ENCODE measurements at regions not wholly inside any gene's neighbourhood (a gene's known extent, or its start where the extent isn't known, plus 50 kb on each side); places are given as distances from the start of the nearest gene placed in this dataset.
A peak's percentile ranks its signal among the peaks of the same experiment; 100 is the strongest.

GRCh38 chr6:91273729-91274128, 686.9 kb upstream of the MAP3K7 start:
- Histone ChIP-seq H3K27me3 (ENCODE audit: low read depth, low read length) (no peaks in the 10 kb centered on the region), H3K4me1 (ENCODE audit: control insufficient read depth in 1 of 2, insufficient read depth in 2 of 2, low read length in 2 of 2) (no peaks in the 10 kb centered on the region), H3K4me3 (ENCODE audit: low read depth in 1 of 2, low read length in 2 of 2) (no peak overlapping the region), H3K36me3 (ENCODE audit: control insufficient read depth in 1 of 2, insufficient read depth in 2 of 2, low read length in 2 of 2) (no peaks in the 10 kb centered on the region), H3K27ac (ENCODE audit: low read length) (no peak overlapping the region), H3K9me3 (ENCODE audit: control insufficient read depth in 1 of 2, low read length in 2 of 2) (no peaks in the 10 kb centered on the region)

GRCh38 chr6:91271807-91272206, 684.9 kb upstream of the MAP3K7 start:
- Histone ChIP-seq H3K4me1 (ENCODE audit: control insufficient read depth in 1 of 2, insufficient read depth in 2 of 2, low read length in 2 of 2) (no peaks in the 10 kb centered on the region), H3K27me3 (ENCODE audit: low read depth, low read length) (no peaks in the 10 kb centered on the region), H3K4me3 (ENCODE audit: low read depth in 1 of 2, low read length in 2 of 2) (no peak overlapping the region), H3K9me3 (ENCODE audit: control insufficient read depth in 1 of 2, low read length in 2 of 2) (no peaks in the 10 kb centered on the region), H3K36me3 (ENCODE audit: control insufficient read depth in 1 of 2, insufficient read depth in 2 of 2, low read length in 2 of 2) (no peaks in the 10 kb centered on the region), H3K27ac (ENCODE audit: low read length) (no peak overlapping the region)

DNA sequence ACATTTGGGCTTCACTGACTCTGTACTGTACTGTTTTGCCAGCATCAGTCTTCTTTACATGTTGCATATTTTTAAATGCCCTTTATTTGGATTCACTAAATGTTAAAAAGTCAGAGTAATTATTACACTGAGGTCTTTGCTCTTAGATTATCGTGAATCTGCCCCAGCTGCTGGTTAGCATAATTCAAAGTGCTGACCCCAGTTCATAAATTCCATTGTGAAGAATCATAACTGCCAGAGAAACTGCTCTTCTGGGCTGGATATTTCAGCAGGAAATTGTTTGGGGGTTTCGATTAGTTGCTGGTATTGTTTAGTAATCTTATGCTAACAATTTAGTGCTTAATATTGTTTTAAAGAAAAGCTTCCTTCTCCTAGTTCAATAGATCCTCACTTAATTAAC, 682.1 kb upstream of the MAP3K7 start:
- Histone ChIP-seq H3K27me3 (ENCODE audit: low read depth, low read length) (no peaks in the 10 kb centered on the region), H3K36me3 (ENCODE audit: control insufficient read depth in 1 of 2, insufficient read depth in 2 of 2, low read length in 2 of 2) (no peaks in the 10 kb centered on the region), H3K27ac (ENCODE audit: low read length) (no peak overlapping the region), H3K4me1 (ENCODE audit: control insufficient read depth in 1 of 2, insufficient read depth in 2 of 2, low read length in 2 of 2) (no peaks in the 10 kb centered on the region), H3K9me3 (ENCODE audit: control insufficient read depth in 1 of 2, low read length in 2 of 2) (no peaks in the 10 kb centered on the region), H3K4me3 (ENCODE audit: low read depth in 1 of 2, low read length in 2 of 2) (no peak overlapping the region)

GRCh38 chr6:91267246-91267645, 680.4 kb upstream of the MAP3K7 start:
- H3K9me3 ChIP-seq (ENCODE audit: control insufficient read depth in 1 of 2, low read length in 2 of 2): no peaks in the 10 kb centered on the region
- H3K4me1 ChIP-seq (ENCODE audit: control insufficient read depth in 1 of 2, insufficient read depth in 2 of 2, low read length in 2 of 2): no peaks in the 10 kb centered on the region
- H3K4me3 ChIP-seq (ENCODE audit: low read depth in 1 of 2, low read length in 2 of 2): no peak overlapping the region
- no peak overlapping the region for H3K27ac ChIP-seq (ENCODE audit: low read length)
- no peaks in the 10 kb centered on the region for H3K36me3 ChIP-seq (ENCODE audit: control insufficient read depth in 1 of 2, insufficient read depth in 2 of 2, low read length in 2 of 2)
- H3K27me3 ChIP-seq (ENCODE audit: low read depth, low read length): no peaks in the 10 kb centered on the region

- Histone ChIP-seq H3K27me3 (ENCODE audit: low read depth, low read length) (no peaks in the 10 kb centered on the region), H3K4me3 (ENCODE audit: low read depth in 1 of 2, low read length in 2 of 2) (no peak overlapping the region), H3K36me3 (ENCODE audit: control insufficient read depth in 1 of 2, insufficient read depth in 2 of 2, low read length in 2 of 2) (no peaks in the 10 kb centered on the region), H3K27ac (ENCODE audit: low read length) (no peak overlapping the region), H3K9me3 (ENCODE audit: control insufficient read depth in 1 of 2, low read length in 2 of 2) (no peaks in the 10 kb centered on the region), H3K4me1 (ENCODE audit: control insufficient read depth in 1 of 2, insufficient read depth in 2 of 2, low read length in 2 of 2) (no peaks in the 10 kb centered on the region)
Observed at GRCh38 chr6:91266156-91266555, 679.3 kb upstream of the MAP3K7 start.

DNA sequence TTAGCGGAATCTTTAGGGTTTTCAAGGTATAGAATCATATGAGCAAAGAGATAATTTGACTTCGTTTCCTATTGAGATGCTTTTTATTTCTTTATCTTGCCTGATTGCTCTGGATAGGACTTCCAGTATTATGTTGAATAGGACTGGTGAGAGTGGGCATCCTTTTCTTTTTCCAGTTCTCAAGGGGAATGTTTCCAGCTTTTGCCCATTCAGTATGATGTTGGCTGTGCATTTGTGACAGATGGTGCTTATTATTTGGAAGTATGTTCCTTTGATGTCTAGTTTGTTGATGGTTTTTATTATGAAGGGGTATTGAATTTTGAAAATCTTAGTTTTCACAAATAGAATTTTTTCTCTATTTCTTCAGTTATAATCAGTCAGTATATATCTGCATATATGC, 656.6 kb upstream of the MAP3K7 start:
- no peaks in the 10 kb centered on the region for H3K4me1 ChIP-seq (ENCODE audit: control insufficient read depth in 1 of 2, insufficient read depth in 2 of 2, low read length in 2 of 2)
- H3K27ac ChIP-seq (ENCODE audit: low read length): no peak overlapping the region
- H3K27me3 ChIP-seq (ENCODE audit: low read depth, low read length): no peaks in the 10 kb centered on the region
- no peaks in the 10 kb centered on the region for H3K36me3 ChIP-seq (ENCODE audit: control insufficient read depth in 1 of 2, insufficient read depth in 2 of 2, low read length in 2 of 2)
- H3K9me3 ChIP-seq (ENCODE audit: control insufficient read depth in 1 of 2, low read length in 2 of 2): no peaks in the 10 kb centered on the region
- no peak overlapping the region for H3K4me3 ChIP-seq (ENCODE audit: low read depth in 1 of 2, low read length in 2 of 2)

GRCh38 chr6:91242614-91242949, 655.7 kb upstream of the MAP3K7 start:
- Histone ChIP-seq H3K4me1 (ENCODE audit: control insufficient read depth in 1 of 2, insufficient read depth in 2 of 2, low read length in 2 of 2) (no peaks in the 10 kb centered on the region), H3K27me3 (ENCODE audit: low read depth, low read length) (no peaks in the 10 kb centered on the region), H3K36me3 (ENCODE audit: control insufficient read depth in 1 of 2, insufficient read depth in 2 of 2, low read length in 2 of 2) (no peaks in the 10 kb centered on the region), H3K27ac (ENCODE audit: low read length) (peak overlapping the region; percentile 14), H3K9me3 (ENCODE audit: control insufficient read depth in 1 of 2, low read length in 2 of 2) (no peaks in the 10 kb centered on the region), H3K4me3 (ENCODE audit: low read depth in 1 of 2, low read length in 2 of 2) (no peak overlapping the region)

- Histone ChIP-seq H3K4me3 (ENCODE audit: low read depth in 1 of 2, low read length in 2 of 2) (no peak overlapping the region), H3K36me3 (ENCODE audit: control insufficient read depth in 1 of 2, insufficient read depth in 2 of 2, low read length in 2 of 2) (no peaks in the 10 kb centered on the region), H3K4me1 (ENCODE audit: control insufficient read depth in 1 of 2, insufficient read depth in 2 of 2, low read length in 2 of 2) (no peaks in the 10 kb centered on the region), H3K27me3 (ENCODE audit: low read depth, low read length) (no peaks in the 10 kb centered on the region), H3K27ac (ENCODE audit: low read length) (peak overlapping the region; percentile 14), H3K9me3 (ENCODE audit: control insufficient read depth in 1 of 2, low read length in 2 of 2) (no peaks in the 10 kb centered on the region)
Observed at GRCh38 chr6:91241946-91242613, 655.2 kb upstream of the MAP3K7 start.

DNA sequence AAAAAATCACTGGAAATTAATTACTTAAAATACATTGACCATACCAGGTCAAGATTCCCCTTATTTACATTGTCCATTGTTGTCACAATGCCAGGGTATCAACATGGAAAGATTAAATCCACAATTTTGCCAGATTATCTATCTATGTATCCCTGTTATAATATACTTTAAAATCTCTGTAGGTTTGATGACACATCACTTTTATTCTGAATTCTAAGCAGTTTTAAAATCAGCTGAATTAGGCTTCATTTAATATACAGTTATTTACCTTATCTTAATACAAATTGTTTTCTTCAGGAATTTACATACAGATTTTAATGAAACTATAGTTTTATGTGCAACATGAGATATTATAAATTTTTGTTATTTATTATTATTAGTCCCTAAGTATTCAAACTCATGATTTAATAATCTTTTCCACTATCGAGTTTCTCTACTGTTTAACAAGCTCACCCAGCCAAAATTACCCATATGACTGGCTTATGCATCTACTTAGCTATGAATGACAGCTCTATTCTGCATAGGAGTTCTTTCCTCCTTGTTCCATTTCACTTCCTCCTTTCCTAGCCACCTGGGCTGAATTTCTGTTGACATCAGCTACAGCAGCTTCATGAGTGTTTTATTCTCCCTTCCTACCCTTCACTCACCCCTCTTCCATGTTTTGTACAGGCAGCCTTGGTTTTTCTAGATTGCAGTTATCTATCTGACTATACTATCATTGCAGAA, 654.2 kb upstream of the MAP3K7 start:
- Histone ChIP-seq H3K27me3 (ENCODE audit: low read depth, low read length) (no peaks in the 10 kb centered on the region), H3K4me3 (ENCODE audit: low read depth in 1 of 2, low read length in 2 of 2) (no peak overlapping the region), H3K9me3 (ENCODE audit: control insufficient read depth in 1 of 2, low read length in 2 of 2) (no peaks in the 10 kb centered on the region), H3K27ac (ENCODE audit: low read length) (no peak overlapping the region), H3K36me3 (ENCODE audit: control insufficient read depth in 1 of 2, insufficient read depth in 2 of 2, low read length in 2 of 2) (no peaks in the 10 kb centered on the region), H3K4me1 (ENCODE audit: control insufficient read depth in 1 of 2, insufficient read depth in 2 of 2, low read length in 2 of 2) (no peaks in the 10 kb centered on the region)

DNA sequence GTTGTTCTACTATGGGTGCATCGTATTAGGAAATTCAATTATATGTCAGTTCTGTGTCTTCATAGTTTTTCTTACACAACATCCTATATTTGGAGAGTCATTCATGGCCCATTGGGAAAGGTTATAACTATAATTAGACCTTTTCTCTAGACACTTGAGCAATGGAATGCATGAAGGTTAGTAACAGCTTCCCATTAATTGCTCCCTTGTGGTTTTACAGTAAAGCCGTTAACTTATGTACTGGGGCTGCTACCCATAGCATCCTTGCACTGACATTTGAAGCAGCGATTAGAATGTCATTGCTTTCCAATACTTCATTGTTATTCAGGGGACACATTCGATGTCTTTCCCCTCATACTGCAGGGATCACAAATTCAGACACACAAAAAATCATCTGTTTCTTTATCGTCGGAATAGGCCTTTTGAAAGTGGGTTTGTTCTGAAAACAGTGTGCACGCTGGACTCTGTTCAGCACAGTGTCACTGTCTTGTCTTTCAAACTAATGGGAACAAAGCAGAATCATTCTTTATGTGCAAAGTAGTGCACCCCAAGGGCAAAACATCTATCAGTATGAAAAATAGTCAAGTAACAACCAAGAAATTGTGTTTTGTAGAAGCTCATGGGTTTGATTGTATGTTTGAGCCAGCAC, 634.3 kb upstream of the MAP3K7 start:
- H3K9me3 ChIP-seq (ENCODE audit: control insufficient read depth in 1 of 2, low read length in 2 of 2): no peaks in the 10 kb centered on the region
- no peak overlapping the region for H3K4me3 ChIP-seq (ENCODE audit: low read depth in 1 of 2, low read length in 2 of 2)
- no peaks in the 10 kb centered on the region for H3K36me3 ChIP-seq (ENCODE audit: control insufficient read depth in 1 of 2, insufficient read depth in 2 of 2, low read length in 2 of 2)
- no peaks in the 10 kb centered on the region for H3K4me1 ChIP-seq (ENCODE audit: control insufficient read depth in 1 of 2, insufficient read depth in 2 of 2, low read length in 2 of 2)
- no peak overlapping the region for H3K27ac ChIP-seq (ENCODE audit: low read length)
- no peaks in the 10 kb centered on the region for H3K27me3 ChIP-seq (ENCODE audit: low read depth, low read length)

DNA sequence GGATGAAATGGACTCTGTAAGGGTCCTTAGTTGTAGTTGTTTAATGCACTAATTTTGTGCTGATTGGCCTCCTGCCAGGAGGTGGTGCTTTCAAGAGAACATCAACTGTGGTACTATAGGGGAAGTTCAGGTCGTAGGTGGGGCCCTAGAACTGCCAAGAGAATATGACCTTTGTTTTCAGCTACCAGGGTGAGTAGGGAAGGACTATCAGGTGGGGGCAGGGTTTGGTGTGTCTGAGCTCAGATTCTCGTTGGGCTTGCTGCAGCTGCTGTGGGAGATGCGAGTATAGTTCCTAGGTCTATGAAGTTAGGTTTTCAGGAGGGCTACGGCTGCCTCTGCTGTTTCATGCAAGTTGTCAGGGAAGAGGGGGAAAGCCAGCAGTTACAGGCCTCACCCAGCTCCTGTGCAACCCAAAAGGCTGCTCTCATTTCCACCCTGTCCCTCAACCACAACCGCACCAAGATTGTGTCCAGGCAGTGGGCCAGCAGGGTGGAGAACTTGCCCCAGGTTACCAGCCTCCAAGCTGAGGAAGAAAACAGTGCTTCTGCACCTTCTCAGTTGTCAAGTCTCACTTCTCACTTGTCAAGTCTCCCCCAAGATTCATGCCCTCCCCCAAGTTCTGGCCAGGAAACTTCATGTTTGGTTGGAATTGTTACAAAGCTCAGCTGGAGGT, 626.5 kb upstream of the MAP3K7 start:
- Histone ChIP-seq H3K27me3 (ENCODE audit: low read depth, low read length) (no peaks in the 10 kb centered on the region), H3K4me3 (ENCODE audit: low read depth in 1 of 2, low read length in 2 of 2) (no peak overlapping the region), H3K27ac (ENCODE audit: low read length) (no peak overlapping the region), H3K36me3 (ENCODE audit: control insufficient read depth in 1 of 2, insufficient read depth in 2 of 2, low read length in 2 of 2) (no peaks in the 10 kb centered on the region), H3K9me3 (ENCODE audit: control insufficient read depth in 1 of 2, low read length in 2 of 2) (peaks cover 0 to 10% of the 10 kb centered on the region in 2 donors), H3K4me1 (ENCODE audit: control insufficient read depth in 1 of 2, insufficient read depth in 2 of 2, low read length in 2 of 2) (no peaks in the 10 kb centered on the region)

All from muscle layer of duodenum (tissue), 2 donors.